Mononuclear cell (primary cell): ENCODE measurements at regions not wholly inside any gene's neighbourhood (a gene's known extent, or its start where the extent isn't known, plus 50 kb on each side); places are given as distances from the start of the nearest gene placed in this dataset.
"Not testable (repeated sequence)": the region's sequence is repeated elsewhere in the genome, so short reads cannot be mapped to it uniquely, and the experiment has no call there.

ENCODE experiments used
- H3K27me3 ChIP-seq: 2 replicates; pipeline ENCODE4 v1.6.0; 2011; ENCODE audit warnings: low read length, control low read depth; ENCODE audit not compliant: insufficient read depth
- H3K4me1 ChIP-seq: 2 replicates; pipeline ENCODE4 v1.5.1; 2011; ENCODE audit warnings: mild to moderate bottlenecking, low read length, control low read depth; ENCODE audit not compliant: insufficient read depth
- H3K4me3 ChIP-seq: 2 replicates; pipeline ENCODE4 v1.5.1; 2011; ENCODE audit warnings: mild to moderate bottlenecking, low read length, moderate library complexity
- H3K9me3 ChIP-seq: 2 replicates; pipeline ENCODE4 v1.5.1; 2011; ENCODE audit warnings: low read depth, mild to moderate bottlenecking, control low read depth, low read length

GRCh38 chr20:53810661-53811355 is 217.2 kb upstream of the ZNF217 start:
- Histone ChIP-seq H3K27me3 (no peaks in the 10 kb centered on the region), H3K4me1 (no peaks in the 10 kb centered on the region), H3K4me3 (no peak overlapping the region), H3K9me3 (no peaks in the 10 kb centered on the region)

GRCh38 chr20:53809728-53810365 is 216.2 kb upstream of the ZNF217 start:
- no peaks in the 10 kb centered on the region for H3K4me1 ChIP-seq
- H3K4me3 ChIP-seq = no peak overlapping the region
- H3K9me3 ChIP-seq = no peaks in the 10 kb centered on the region
- no peaks in the 10 kb centered on the region for H3K27me3 ChIP-seq

- Histone ChIP-seq H3K9me3 (no peaks in the 10 kb centered on the region), H3K27me3 (no peaks in the 10 kb centered on the region), H3K4me3 (no peak overlapping the region), H3K4me1 (no peaks in the 10 kb centered on the region)
These were observed 215.6 kb upstream of the ZNF217 start for GRCh38 chr20:53809217-53809616.

- H3K9me3 ChIP-seq = no peaks in the 10 kb centered on the region
- H3K4me1 ChIP-seq = no peaks in the 10 kb centered on the region
- H3K4me3 ChIP-seq = no peak overlapping the region
- H3K27me3 ChIP-seq = no peaks in the 10 kb centered on the region
These were observed 215.1 kb upstream of the ZNF217 start for GRCh38 chr20:53808733-53809132.

GRCh38 chr20:53808302-53808701 is 214.7 kb upstream of the ZNF217 start:
- H3K4me1 ChIP-seq, H3K4me3 ChIP-seq: not testable (repeated sequence)

DNA sequence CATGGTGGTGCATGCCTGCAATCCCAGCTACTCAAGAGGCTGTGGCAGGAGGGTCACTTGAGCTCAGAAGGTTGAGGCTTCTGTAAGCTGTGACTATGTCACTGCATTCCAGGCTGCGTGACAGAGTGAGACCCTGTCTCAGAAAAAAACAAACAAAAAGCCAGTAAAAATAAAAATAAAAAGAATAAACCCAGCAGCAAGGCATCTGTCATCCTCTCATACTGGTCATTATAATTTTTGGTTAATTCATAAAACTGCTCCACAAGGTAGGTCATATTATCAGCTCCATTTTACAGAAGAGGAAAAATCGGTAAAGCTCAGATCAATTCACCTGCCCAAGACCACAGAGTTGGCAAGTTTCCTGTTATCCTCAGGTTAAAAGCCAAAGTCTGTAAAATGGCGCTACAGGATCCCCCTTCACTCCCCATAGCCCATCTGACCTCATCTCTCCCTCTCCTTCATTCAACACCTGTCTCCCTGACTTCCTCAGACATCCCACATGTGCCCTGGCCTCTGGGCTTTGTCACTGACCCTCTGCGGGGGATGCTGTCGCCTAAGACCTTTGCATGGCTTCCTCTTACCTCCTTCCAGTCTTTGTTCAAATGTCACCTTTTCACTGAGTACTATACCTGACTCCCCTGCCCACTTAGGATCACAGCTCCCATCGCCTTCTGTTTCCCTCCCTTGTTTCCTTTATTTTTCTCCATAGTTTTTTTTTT is 213.2 kb upstream of the ZNF217 start:
- Histone ChIP-seq H3K4me3 (no peak overlapping the region), H3K9me3 (no peaks in the 10 kb centered on the region), H3K27me3 (no peaks in the 10 kb centered on the region), H3K4me1 (no peaks in the 10 kb centered on the region)

More at GRCh38 chr20:53808302-53808701, 214.7 kb upstream of the ZNF217 start:
- H3K27me3 ChIP-seq, H3K9me3 ChIP-seq: not testable (repeated sequence)

- Histone ChIP-seq H3K4me1 (no peaks in the 10 kb centered on the region), H3K27me3 (no peaks in the 10 kb centered on the region), H3K9me3 (no peaks in the 10 kb centered on the region), H3K4me3 (no peak overlapping the region)
These were observed 212.3 kb upstream of the ZNF217 start for GRCh38 chr20:53805895-53806384.

DNA sequence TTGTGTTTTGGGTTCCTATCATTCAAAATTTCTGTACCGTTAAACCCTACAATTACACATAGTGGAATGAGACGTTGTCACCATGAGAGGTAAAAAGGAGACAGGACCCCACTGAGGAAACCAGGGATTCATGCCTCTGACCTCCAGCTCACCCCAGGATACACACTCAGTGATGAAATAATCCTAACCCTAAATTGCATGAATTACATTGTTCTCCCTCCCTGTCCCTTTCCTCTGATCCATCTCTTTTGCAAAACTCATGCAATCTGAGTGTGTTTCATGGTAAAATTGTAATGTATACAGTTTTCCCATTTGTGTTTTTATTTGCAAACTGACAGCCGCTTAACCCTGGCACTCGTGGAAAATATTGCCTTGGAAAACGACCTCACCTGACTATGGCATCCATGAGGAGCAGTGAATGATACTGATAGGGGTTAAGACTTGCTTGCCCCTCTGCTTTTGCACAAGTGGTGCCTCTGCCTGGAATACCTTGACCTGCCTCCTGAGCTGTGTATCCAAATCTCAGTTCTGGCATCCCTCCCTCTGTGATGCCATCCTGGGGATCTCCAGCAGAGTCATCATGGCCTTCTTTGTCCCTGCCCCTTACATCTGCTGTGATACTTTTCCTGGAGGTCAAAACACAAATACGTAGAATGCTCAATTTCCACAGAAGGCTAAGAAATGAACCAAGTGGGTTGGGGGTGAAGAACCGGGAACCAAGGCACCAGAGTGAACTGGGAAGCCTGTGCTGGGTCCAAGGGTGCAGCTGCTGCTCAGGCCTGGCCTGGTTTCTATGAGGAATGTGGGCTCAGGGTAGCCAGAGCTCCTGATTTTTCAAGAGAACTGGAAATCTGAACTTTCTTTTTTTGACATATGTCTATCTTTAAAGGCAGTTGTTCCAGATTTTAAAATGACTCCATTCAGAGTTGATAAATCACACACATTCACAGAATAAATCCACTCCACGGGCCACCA is 211.6 kb upstream of the ZNF217 start:
- no peaks in the 10 kb centered on the region for H3K4me1 ChIP-seq
- H3K27me3 ChIP-seq = no peaks in the 10 kb centered on the region
- no peaks in the 10 kb centered on the region for H3K9me3 ChIP-seq
- no peak overlapping the region for H3K4me3 ChIP-seq

DNA sequence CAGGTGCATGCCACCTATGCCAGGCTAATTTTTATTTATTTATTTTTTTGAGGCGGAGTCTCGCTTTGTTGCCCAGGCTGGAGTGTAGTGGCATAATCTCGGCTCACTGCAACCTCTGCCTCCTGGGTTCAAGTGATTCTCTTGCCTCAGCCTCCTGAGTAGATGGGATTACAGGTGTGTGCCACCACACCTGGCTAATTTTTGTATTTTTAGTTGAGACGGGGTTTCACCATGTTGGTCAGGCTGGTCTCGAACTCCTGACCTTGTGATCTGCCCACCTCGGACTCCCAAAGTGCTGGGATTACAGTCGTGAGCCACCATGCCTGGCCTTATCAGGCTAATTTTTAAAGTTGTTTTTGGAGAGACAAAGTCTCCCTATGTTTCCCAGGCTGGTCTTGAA is 210.7 kb upstream of the ZNF217 start:
- H3K9me3 ChIP-seq, H3K4me3 ChIP-seq, H3K27me3 ChIP-seq, H3K4me1 ChIP-seq: not testable (repeated sequence)

GRCh38 chr20:53803492-53804155 is 210.0 kb upstream of the ZNF217 start:
- Histone ChIP-seq H3K4me3 (no peak overlapping the region), H3K4me1 (no peaks in the 10 kb centered on the region), H3K27me3 (no peaks in the 10 kb centered on the region), H3K9me3 (no peaks in the 10 kb centered on the region)

DNA sequence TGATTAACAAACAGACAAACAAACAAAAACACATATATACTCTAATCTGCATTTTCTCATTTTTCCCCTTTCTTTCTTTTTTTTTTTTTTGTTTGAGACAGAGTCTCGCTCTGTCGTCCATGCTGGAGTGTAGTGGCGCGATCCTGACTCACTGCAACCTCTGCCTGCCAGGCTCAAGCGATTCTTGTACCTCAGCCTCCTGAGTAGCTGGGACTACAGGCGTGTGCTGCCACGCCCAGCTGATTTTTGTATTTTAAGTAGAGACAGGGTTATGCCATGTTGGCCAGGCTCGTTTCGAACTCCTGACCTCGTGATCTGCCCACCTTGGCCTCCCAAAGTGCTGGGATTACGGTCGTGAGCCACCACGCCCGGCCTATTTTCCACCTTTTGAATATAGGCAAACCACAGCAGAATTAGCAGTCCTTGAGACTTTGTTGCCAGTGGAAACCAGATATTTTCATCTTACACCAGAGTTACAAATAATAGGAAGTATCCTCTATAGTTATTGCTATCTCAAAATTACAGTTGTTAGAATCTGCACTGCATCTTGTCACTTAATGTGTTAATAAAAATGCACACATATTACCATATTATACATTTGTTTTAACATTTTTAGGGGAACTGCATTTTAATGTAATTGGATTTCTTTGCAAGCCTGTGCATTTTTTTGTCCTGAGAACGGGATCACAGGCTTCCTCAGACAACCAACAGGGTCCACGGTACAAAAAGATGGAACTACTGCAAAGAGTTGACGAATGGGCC is 208.2 kb upstream of the ZNF217 start:
- Histone ChIP-seq H3K27me3 (no peaks in the 10 kb centered on the region), H3K9me3 (no peaks in the 10 kb centered on the region), H3K4me1 (no peaks in the 10 kb centered on the region), H3K4me3 (no peak overlapping the region)

GRCh38 chr20:53800883-53801604 is 207.4 kb upstream of the ZNF217 start:
- Histone ChIP-seq H3K9me3 (no peaks in the 10 kb centered on the region), H3K4me3 (no peak overlapping the region), H3K4me1 (no peaks in the 10 kb centered on the region), H3K27me3 (no peaks in the 10 kb centered on the region)

GRCh38 chr20:53800418-53800817 is 206.8 kb upstream of the ZNF217 start:
- Histone ChIP-seq H3K27me3 (no peaks in the 10 kb centered on the region), H3K4me3 (no peak overlapping the region), H3K9me3 (no peaks in the 10 kb centered on the region), H3K4me1 (no peaks in the 10 kb centered on the region)
